Peyer's patch (tissue), 4 donors: ENCODE measurements at regions not wholly inside any gene's neighbourhood (a gene's known extent, or its start where the extent isn't known, plus 50 kb on each side); places are given as distances from the start of the nearest gene placed in this dataset.
"Not testable (repeated sequence)": the region's sequence is repeated elsewhere in the genome, so short reads cannot be mapped to it uniquely, and the experiment has no call there.

Experiments
- DNase-seq, 3 donors: peaks; one replicate each; pipeline ENCODE4 v3.0.0-alpha.2; 2017 to 2019
- H3K27ac ChIP-seq, 4 donors: fragments of 200-600 bp; sonication (generic); one replicate each; pipeline ENCODE4 v1.5.1; 2016 to 2019
- H3K27me3 ChIP-seq, 2 donors: fragments of 200-600 bp; sonication (generic); one replicate each; pipeline ENCODE4 v1.5.1; 2019
- H3K36me3 ChIP-seq, 3 donors: fragments of 200-600 bp; sonication (generic); one replicate each; pipeline ENCODE4 v1.5.1; 2016 to 2019
- H3K4me1 ChIP-seq, 4 donors: fragments of 200-600 bp; sonication (generic); one replicate each; pipeline ENCODE4 v1.5.1; 2016 to 2019
- H3K4me3 ChIP-seq, 4 donors: fragments of 200-600 bp; sonication (generic); 1 replicate in 3 of 4; 2 replicates in 1 of 4; pipeline ENCODE4 v1.5.1; 2016 to 2019; ENCODE audit warnings: mild to moderate bottlenecking in 1 of 4
- H3K9me3 ChIP-seq, 4 donors: fragments of 200-600 bp; sonication (generic); one replicate each; pipeline ENCODE4 v1.5.1; 2016 to 2019; ENCODE audit warnings: mild to moderate bottlenecking in 1 of 4
- CTCF ChIP-seq, 6 experiments: fragments of 450-650 bp in 4 of 6; fragments of 200-600 bp in 2 of 6; sonication (generic) in 1 of 6; IDR thresholded peaks; one replicate each; pipeline ENCODE4 v1.5.1; 2017 to 2019; ENCODE audit warnings: antibody characterized with exemption in 6 of 6, mild to moderate bottlenecking in 3 of 6, moderate library complexity in 1 of 6
- POLR2A ChIP-seq, 2 donors: fragments of 450-650 bp; IDR thresholded peaks; one replicate each; pipeline ENCODE4 v1.5.1; 2017; ENCODE audit warnings: antibody characterized with exemption in 2 of 2, mild to moderate bottlenecking in 2 of 2, moderate library complexity in 2 of 2

- Histone ChIP-seq H3K4me1 (no peaks in the 10 kb centered on the region), H3K27me3 (no peaks in the 10 kb centered on the region), H3K27ac (no peak overlapping the region), H3K9me3 (no peaks in the 10 kb centered on the region), H3K4me3 (no peak overlapping the region), H3K36me3 (no peaks in the 10 kb centered on the region)
- DNase-seq: no peak
- TF ChIP-seq POLR2A (IDR thresholded peaks at IDR 0.05): no peak
- no peak for TF ChIP-seq CTCF (IDR thresholded peaks at IDR 0.05)
These were observed 929.5 kb upstream of the ALCAM start for GRCh38 chr3:104437131-104437750.

GRCh38 chr3:104437891-104438290 is 928.8 kb upstream of the ALCAM start:
- no peaks in the 10 kb centered on the region for H3K4me1 ChIP-seq
- no peak overlapping the region for H3K4me3 ChIP-seq
- no peaks in the 10 kb centered on the region for H3K27me3 ChIP-seq
- no peaks in the 10 kb centered on the region for H3K9me3 ChIP-seq
- no peak for DNase-seq
- TF ChIP-seq CTCF (IDR thresholded peaks at IDR 0.05) (no peak), POLR2A (IDR thresholded peaks at IDR 0.05) (no peak)
- H3K27ac ChIP-seq: no peak overlapping the region
- no peaks in the 10 kb centered on the region for H3K36me3 ChIP-seq

- no peaks in the 10 kb centered on the region for H3K4me1 ChIP-seq
- DNase-seq: no peak
- no peak overlapping the region for H3K27ac ChIP-seq
- no peaks in the 10 kb centered on the region for H3K36me3 ChIP-seq
- H3K9me3 ChIP-seq: no peaks in the 10 kb centered on the region
- TF ChIP-seq CTCF (IDR thresholded peaks at IDR 0.05): no peak
- TF ChIP-seq POLR2A (IDR thresholded peaks at IDR 0.05): no peak
- H3K27me3 ChIP-seq: no peaks in the 10 kb centered on the region
- no peak overlapping the region for H3K4me3 ChIP-seq
These were observed 928.0 kb upstream of the ALCAM start for GRCh38 chr3:104438706-104439105.

GRCh38 chr3:104445252-104445919 is 921.3 kb upstream of the ALCAM start:
- H3K27ac ChIP-seq, DNase-seq, H3K4me1 ChIP-seq, H3K4me3 ChIP-seq, H3K9me3 ChIP-seq, H3K36me3 ChIP-seq, H3K27me3 ChIP-seq: not testable (repeated sequence)

GRCh38 chr3:104447681-104448080 is 919.0 kb upstream of the ALCAM start:
- no peaks in the 10 kb centered on the region for H3K36me3 ChIP-seq
- TF ChIP-seq POLR2A (IDR thresholded peaks at IDR 0.05) (no peak), CTCF (IDR thresholded peaks at IDR 0.05) (no peak)
- DNase-seq: no peak
- H3K9me3 ChIP-seq: no peaks in the 10 kb centered on the region
- no peak overlapping the region for H3K4me3 ChIP-seq
- H3K27me3 ChIP-seq: no peaks in the 10 kb centered on the region
- H3K4me1 ChIP-seq: no peaks in the 10 kb centered on the region
- no peak overlapping the region for H3K27ac ChIP-seq

GRCh38 chr3:104452697-104453096 is 914.0 kb upstream of the ALCAM start:
- no peak overlapping the region for H3K4me3 ChIP-seq
- no peaks in the 10 kb centered on the region for H3K27me3 ChIP-seq
- no peak for DNase-seq
- no peaks in the 10 kb centered on the region for H3K4me1 ChIP-seq
- no peaks in the 10 kb centered on the region for H3K36me3 ChIP-seq
- TF ChIP-seq CTCF (IDR thresholded peaks at IDR 0.05) (no peak), POLR2A (IDR thresholded peaks at IDR 0.05) (no peak)
- H3K9me3 ChIP-seq: no peaks in the 10 kb centered on the region
- no peak overlapping the region for H3K27ac ChIP-seq
